MCF 10A (cell line): ENCODE measurements at regions not wholly inside any gene's neighbourhood (a gene's known extent, or its start where the extent isn't known, plus 50 kb on each side); places are given as distances from the start of the nearest gene placed in this dataset.

Experiments used
- BruUV-seq: library from RNA; stranded (reverse); fragments of 400-500 nt; replicated peaks from 2 replicates; lab custom pipeline; 2021; lab: Mats Ljungman, UMichigan
- CTCF ChIA-PET: fragments of 300-600 bp; sonication (Branson Sonifier 250); formaldehyde crosslinking; extraction: SDS; loops from one replicate; lab custom pipeline; 2021; ENCODE audit warnings: antibody characterized with exemption, inconsistent platforms; lab: Yijun Ruan, JAX
- POLR2A ChIA-PET: fragments of 300-600, 350-650 bp; sonication (Branson Sonifier 250); formaldehyde crosslinking; extraction: SDS; loops from one replicate; lab custom pipeline; 2020; ENCODE audit warnings: antibody characterized with exemption, inconsistent platforms; lab: Yijun Ruan, JAX
- DNase-seq: peaks from one replicate; pipeline ENCODE4 v3.0.0-alpha.2; 2018; ENCODE audit not compliant: unreplicated experiment
- H3K27ac Mint-ChIP-seq: one replicate; pipeline ENCODE4 v1.8.0; 2022; ENCODE audit warnings: mild to moderate bottlenecking, low read depth, mixed read lengths; ENCODE audit not compliant: unreplicated experiment
- H3K27me3 Mint-ChIP-seq: one replicate; pipeline ENCODE4 v1.8.0; 2022; ENCODE audit warnings: mixed read lengths; ENCODE audit not compliant: insufficient read depth, unreplicated experiment
- H3K36me3 Mint-ChIP-seq: one replicate; pipeline ENCODE4 v1.8.0; 2022; ENCODE audit warnings: mild to moderate bottlenecking, moderate library complexity, mixed read lengths; ENCODE audit not compliant: insufficient read depth, unreplicated experiment
- H3K4me1 Mint-ChIP-seq: one replicate; pipeline ENCODE4 v1.8.0; 2022; ENCODE audit warnings: mixed read lengths; ENCODE audit not compliant: insufficient read depth, unreplicated experiment
- H3K4me3 Mint-ChIP-seq: one replicate; pipeline ENCODE4 v1.8.0; 2022; ENCODE audit warnings: mild to moderate bottlenecking, moderate library complexity, mixed read lengths; ENCODE audit not compliant: unreplicated experiment
- H3K9me3 Mint-ChIP-seq: one replicate; pipeline ENCODE4 v1.8.0; 2022; ENCODE audit warnings: mixed read lengths; ENCODE audit not compliant: unreplicated experiment
- CTCF ChIP-seq: fragments of 200-600 bp; IDR thresholded peaks from one replicate; pipeline ENCODE4 v1.8.0; 2022; ENCODE audit warnings: antibody characterized with exemption, mild to moderate bottlenecking; ENCODE audit not compliant: unreplicated experiment
- intact Hi-C: fragments of 100-400 bp; cut with micrococcal nuclease; formaldehyde crosslinking; loops from 2 replicates; pipeline ENCODE4 v1.14.1; 2022

GRCh38 chr5:171649075-171649401 lies 136.6 kb upstream of the SMIM23 start:
- TF ChIP-seq CTCF: no peak
- H3K36me3 Mint-ChIP-seq: no peaks in the 10 kb centered on the region
- no peaks in the 10 kb centered on the region for H3K9me3 Mint-ChIP-seq
- no peak for DNase-seq
- H3K4me3 Mint-ChIP-seq: no peak overlapping the region
- BruUV-seq: no TSS peak
- H3K27me3 Mint-ChIP-seq: peaks cover 7% of the 10 kb centered on the region
- CTCF ChIA-PET: interaction anchor here (0.5 to 1.2 kb wide), 6 partner anchors 31 to 817 kb away, joined by 3 to 4 read pairs (median 3); no protein-coding TSS in a partner anchor
- POLR2A ChIA-PET: interaction anchor here (0.6 to 1.4 kb wide), 3 partner anchors 9 to 48 kb away, joined by 3 to 8 read pairs (median 4); no protein-coding TSS in a partner anchor
- peaks cover 9% of the 10 kb centered on the region for H3K4me1 Mint-ChIP-seq
- intact Hi-C loops: loop anchor here (5.0 to 10.0 kb wide), 2 partner anchors 232 to 256 kb away; partner anchors contain the start of gene FGF18
- H3K27ac Mint-ChIP-seq: no peak overlapping the region

- no peak for TF ChIP-seq CTCF
- Mint-ChIP-seq H3K36me3 (no peaks in the 10 kb centered on the region), H3K4me3 (no peak overlapping the region), H3K27me3 (no peaks in the 10 kb centered on the region), H3K4me1 (peaks cover 9% of the 10 kb centered on the region), H3K9me3 (no peaks in the 10 kb centered on the region), H3K27ac (no peak overlapping the region)
- no TSS peak for BruUV-seq
- CTCF ChIA-PET: interaction anchor here (0.6 to 1.0 kb wide), 2 partner anchors 31 to 188 kb away, joined by 3 to 5 read pairs; no protein-coding TSS in a partner anchor
- POLR2A ChIA-PET: interaction anchor here (0.6 to 1.1 kb wide), 2 partner anchors 213 to 357 kb away, joined by 3 to 5 read pairs; no protein-coding TSS in a partner anchor
- no peak for DNase-seq
- intact Hi-C loops: no loop called here
Measured at GRCh38 chr5:171650597-171650996, 135.0 kb upstream of the SMIM23 start.

GRCh38 chr5:171651102-171651501 lies 134.5 kb upstream of the SMIM23 start:
- H3K4me1 Mint-ChIP-seq: peaks cover 9% of the 10 kb centered on the region
- no peaks in the 10 kb centered on the region for H3K9me3 Mint-ChIP-seq
- H3K27ac Mint-ChIP-seq: no peak overlapping the region
- H3K4me3 Mint-ChIP-seq: no peak overlapping the region
- no TSS peak for BruUV-seq
- no peak for TF ChIP-seq CTCF
- no peaks in the 10 kb centered on the region for H3K27me3 Mint-ChIP-seq
- ChIA-PET CTCF (no interaction called here), POLR2A (interaction anchor here (1.1 kb wide), 1 partner anchor 356 kb away, joined by 3 read pairs; no protein-coding TSS in a partner anchor)
- intact Hi-C loops: no loop called here
- no peaks in the 10 kb centered on the region for H3K36me3 Mint-ChIP-seq
- DNase-seq: no peak

GRCh38 chr5:171654881-171655280 lies 130.7 kb upstream of the SMIM23 start:
- intact Hi-C loops: no loop called here
- no TSS peak for BruUV-seq
- DNase-seq: peak; percentile 27
- no peak for TF ChIP-seq CTCF
- Mint-ChIP-seq H3K36me3 (no peaks in the 10 kb centered on the region), H3K27me3 (no peaks in the 10 kb centered on the region), H3K4me3 (no peak overlapping the region), H3K27ac (no peak overlapping the region), H3K4me1 (no peaks in the 10 kb centered on the region), H3K9me3 (no peaks in the 10 kb centered on the region)
- POLR2A ChIA-PET: no interaction called here
- CTCF ChIA-PET: interaction anchor here (0.6 to 1.2 kb wide), 3 partner anchors 17 to 865 kb away, joined by 3 read pairs; no protein-coding TSS in a partner anchor
